Muscle layer of duodenum (tissue), 2 donors: ENCODE measurements at regions not wholly inside any gene's neighbourhood (a gene's known extent, or its start where the extent isn't known, plus 50 kb on each side); places are given as distances from the start of the nearest gene placed in this dataset.

ENCODE experiments used
- H3K27ac ChIP-seq: one replicate; pipeline ENCODE4 v1.7.0; 2013; ENCODE audit warnings: mild to moderate bottlenecking, low read length
- H3K27me3 ChIP-seq: one replicate; pipeline ENCODE4 v1.7.0; 2013; ENCODE audit warnings: low read depth, mild to moderate bottlenecking, control low read depth, low read length
- H3K36me3 ChIP-seq, 2 donors: one replicate each; pipeline ENCODE4 v1.7.0; 2013; ENCODE audit warnings: low read length in 2 of 2, control low read depth in 1 of 2, mild to moderate bottlenecking in 1 of 2; ENCODE audit not compliant: insufficient read depth in 2 of 2, control insufficient read depth in 1 of 2
- H3K4me1 ChIP-seq, 2 donors: one replicate each; pipeline ENCODE4 v1.7.0; 2013; ENCODE audit warnings: low read length in 2 of 2, mild to moderate bottlenecking in 2 of 2, control low read depth in 1 of 2, moderate library complexity in 1 of 2; ENCODE audit not compliant: insufficient read depth in 2 of 2, control insufficient read depth in 1 of 2
- H3K4me3 ChIP-seq, 2 donors: one replicate each; pipeline ENCODE4 v1.7.0; 2013; ENCODE audit warnings: low read length in 2 of 2, low read depth in 1 of 2, mild to moderate bottlenecking in 1 of 2
- H3K9me3 ChIP-seq, 2 donors: one replicate each; pipeline ENCODE4 v1.7.0; 2013; ENCODE audit warnings: low read length in 2 of 2, control low read depth in 1 of 2, mild to moderate bottlenecking in 1 of 2; ENCODE audit not compliant: control insufficient read depth in 1 of 2
- donor health status: healthy.

DNA sequence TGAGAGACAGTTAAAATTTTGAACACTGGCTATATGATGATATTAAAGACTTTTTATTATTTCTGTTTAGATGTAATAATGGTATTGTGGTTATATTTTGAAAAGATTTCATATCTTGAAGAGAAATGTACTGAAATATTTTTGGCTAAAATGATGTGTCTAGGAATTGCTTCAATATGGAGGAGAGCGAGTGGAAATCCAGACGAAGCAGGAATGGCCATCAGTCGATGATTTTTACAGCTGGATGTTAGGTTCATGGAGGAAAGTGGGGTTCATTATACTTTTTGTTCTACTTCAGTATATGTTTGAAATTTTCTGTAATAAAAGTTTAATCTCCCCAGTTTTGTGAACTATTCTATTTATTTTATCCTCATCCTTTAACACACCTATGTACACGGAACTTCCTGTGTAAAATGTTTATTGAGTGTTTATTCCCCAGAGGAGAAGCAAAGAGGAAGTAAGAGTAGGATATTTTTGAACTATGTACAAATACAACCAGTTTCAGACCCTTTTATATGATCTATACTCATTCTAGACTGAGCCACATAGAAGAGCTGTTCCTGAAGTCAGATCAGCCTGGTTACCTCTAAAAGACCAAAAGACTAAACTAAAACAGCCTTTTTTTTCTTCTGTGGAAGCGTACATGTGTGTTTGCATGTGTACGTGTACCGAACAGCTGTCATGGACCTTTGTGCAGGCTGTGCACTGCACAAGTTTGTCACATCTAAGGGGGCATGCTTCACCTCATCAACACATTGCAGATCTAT is 211.0 kb upstream of the NUDT4 start:
- Histone ChIP-seq H3K4me1 (no peaks in the 10 kb centered on the region), H3K27ac (no peak overlapping the region), H3K36me3 (no peaks in the 10 kb centered on the region), H3K4me3 (no peak overlapping the region), H3K9me3 (no peaks in the 10 kb centered on the region), H3K27me3 (no peaks in the 10 kb centered on the region)

DNA sequence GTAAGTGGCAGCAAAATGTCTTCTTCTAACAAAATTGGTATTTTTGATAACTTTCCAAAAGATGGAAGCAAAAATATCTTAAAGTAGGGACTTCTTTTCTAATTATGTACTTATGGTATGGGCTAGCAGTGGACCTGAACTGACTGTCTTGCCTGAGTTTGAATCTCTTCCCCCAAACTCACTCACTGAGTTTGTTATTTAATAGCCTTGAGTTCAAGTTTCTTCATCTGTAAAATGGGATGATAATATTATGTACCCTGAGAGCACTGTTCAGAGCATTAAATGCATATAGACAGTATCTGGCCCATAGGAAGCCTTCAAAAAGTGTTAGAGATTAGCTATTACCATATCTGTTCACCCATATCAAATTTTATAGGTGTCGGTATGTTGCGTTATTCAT is 210.4 kb upstream of the NUDT4 start:
- Histone ChIP-seq H3K36me3 (no peaks in the 10 kb centered on the region), H3K9me3 (no peaks in the 10 kb centered on the region), H3K27ac (no peak overlapping the region), H3K27me3 (no peaks in the 10 kb centered on the region), H3K4me1 (no peaks in the 10 kb centered on the region), H3K4me3 (peak overlapping the region in 1 of 2 donors; percentile 60)

DNA sequence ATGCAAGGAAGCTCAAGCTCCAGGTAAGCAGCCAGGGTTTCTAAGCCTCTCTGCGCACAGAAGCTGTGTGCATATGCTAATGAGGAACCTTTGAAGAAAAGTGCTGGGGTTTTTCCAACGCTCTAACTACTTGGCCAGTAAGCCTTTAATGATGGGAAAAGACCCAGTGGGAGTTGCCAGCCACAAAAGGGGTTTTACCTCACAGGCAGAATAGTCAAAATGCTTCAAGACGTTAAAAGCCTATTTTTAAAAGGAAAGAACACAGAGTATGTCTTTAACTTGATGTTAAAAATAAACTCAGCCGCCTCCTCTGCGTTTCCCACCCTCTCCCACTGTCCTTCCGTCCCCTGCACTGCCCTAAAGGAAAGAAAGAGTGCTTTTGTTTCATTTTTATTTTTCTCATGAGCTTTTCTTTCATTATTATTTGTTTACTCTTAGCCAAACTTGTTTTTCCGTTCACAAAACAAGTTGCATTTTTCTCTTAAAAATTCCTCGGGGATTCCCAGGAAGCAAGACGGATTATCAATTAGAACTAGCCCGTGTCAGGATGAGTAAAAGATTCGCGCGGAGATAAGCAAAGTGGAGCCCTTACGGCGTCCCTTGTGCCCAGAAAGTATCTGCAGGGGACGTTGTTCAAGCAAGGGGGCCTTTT is 209.8 kb upstream of the NUDT4 start:
- H3K4me3 ChIP-seq: peak overlapping the region; percentile 60 to 66
- H3K4me1 ChIP-seq: peaks cover 0 to 4% of the 10 kb centered on the region in 2 donors
- H3K27ac ChIP-seq: no peak overlapping the region
- no peaks in the 10 kb centered on the region for H3K27me3 ChIP-seq
- H3K9me3 ChIP-seq: no peaks in the 10 kb centered on the region
- no peaks in the 10 kb centered on the region for H3K36me3 ChIP-seq

DNA sequence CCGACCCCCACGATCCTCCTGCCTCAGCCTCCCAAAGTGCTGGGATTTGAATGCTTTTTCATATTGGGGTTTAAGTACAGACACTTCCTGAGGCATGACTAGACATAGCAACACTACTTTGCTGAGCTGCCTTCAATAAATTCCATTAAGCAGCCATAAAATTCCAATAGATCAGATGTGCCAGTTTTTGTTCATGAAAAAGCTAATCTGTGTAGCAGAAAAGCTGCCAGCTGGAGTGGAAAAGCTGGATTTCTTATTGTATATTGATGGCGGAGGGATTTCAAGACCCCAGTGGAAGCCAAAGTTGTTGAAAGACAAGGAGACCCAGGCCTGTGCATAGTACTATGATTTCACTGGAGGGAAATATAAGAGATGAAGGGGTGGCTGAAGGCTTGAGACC is 209.0 kb upstream of the NUDT4 start:
- peak overlapping the region in 1 of 2 donors; percentile 60 for H3K4me3 ChIP-seq
- H3K9me3 ChIP-seq: no peaks in the 10 kb centered on the region
- peaks cover 2 to 12% of the 10 kb centered on the region in 2 donors for H3K4me1 ChIP-seq
- H3K36me3 ChIP-seq: no peaks in the 10 kb centered on the region
- no peak overlapping the region for H3K27ac ChIP-seq
- no peaks in the 10 kb centered on the region for H3K27me3 ChIP-seq

DNA sequence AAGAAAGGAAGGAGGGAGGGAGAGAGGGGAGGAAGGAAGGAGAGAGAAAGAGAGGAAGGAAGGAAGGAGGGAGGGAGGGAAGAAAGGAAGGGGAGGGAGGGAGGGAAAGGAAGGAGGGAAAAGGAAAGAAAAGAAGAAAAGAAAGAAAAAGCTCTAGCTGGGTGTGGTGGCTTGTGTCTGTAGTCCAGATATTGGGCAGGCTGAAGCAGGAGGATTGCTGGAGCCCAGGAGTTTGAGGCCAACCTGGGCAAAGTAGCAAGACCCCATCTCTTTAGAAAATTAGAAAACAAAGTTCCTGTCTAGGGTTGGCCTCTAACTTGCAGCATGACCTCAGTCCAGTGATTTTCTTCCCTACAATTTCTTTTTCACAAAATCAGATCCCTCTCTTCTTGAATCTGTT is 208.2 kb upstream of the NUDT4 start:
- H3K4me3 ChIP-seq: no peak overlapping the region
- peaks cover 6 to 19% of the 10 kb centered on the region in 2 donors for H3K4me1 ChIP-seq
- no peaks in the 10 kb centered on the region for H3K27me3 ChIP-seq
- no peak overlapping the region for H3K27ac ChIP-seq
- H3K36me3 ChIP-seq: no peaks in the 10 kb centered on the region
- no peaks in the 10 kb centered on the region for H3K9me3 ChIP-seq

DNA sequence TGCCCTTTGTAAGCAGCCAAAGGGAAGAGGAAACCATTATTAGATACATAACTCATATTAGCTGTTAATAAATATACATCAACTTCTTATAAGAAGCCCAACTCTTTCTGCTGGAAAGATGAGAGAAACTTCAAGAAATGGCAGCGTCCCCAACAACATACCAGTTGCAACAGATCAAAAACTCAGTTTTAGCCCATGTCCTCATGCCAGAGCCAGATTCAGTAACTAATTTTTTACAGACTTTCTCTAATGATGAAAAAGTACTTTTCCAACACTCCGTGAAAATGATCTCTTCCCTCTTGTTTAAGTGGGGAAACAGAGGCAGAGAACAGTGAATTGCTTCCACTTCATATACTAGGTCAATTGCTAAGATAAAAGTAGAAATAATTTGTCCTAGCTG is 206.8 kb upstream of the NUDT4 start:
- Histone ChIP-seq H3K4me1 (peaks cover 10 to 32% of the 10 kb centered on the region in 2 donors), H3K27me3 (no peaks in the 10 kb centered on the region)

DNA sequence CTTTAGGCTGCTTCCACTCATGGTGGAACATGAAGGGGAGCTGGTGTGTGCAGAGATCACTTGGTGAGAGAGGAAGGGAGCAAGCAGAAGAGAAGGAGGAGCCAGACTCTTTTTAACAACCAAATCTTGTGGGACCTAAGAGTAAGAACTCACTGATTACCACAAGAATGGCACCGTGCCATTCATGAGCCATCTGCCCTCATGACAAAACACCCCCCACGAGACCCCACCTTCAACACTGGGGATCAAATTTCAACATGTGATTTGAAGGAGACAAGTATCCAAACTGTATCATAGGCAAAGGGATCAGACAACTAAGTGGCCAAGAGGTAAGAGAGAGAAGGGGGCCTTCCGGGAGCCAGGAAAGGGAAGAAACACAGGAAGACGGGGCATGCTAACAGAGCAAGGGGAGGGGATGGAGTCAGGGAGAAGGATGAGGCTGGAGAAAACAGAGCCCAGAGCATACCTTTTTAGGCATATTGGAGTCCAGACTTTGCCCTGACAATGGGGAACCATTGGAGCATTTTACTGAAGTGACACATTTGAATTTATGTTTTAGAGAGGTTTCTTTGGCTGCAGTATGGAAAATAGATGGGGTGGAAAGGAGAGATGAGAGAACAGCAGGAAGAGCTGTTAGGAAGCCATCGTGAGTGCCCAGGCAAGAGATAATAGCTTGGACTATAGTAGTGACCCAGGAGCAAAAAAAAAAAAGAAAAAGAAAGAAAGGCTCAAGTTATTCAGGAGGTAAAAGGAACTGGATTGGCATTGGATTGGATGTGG is 204.4 kb upstream of the NUDT4 start:
- Histone ChIP-seq H3K4me3 (no peak overlapping the region), H3K27ac (no peak overlapping the region), H3K4me1 (peaks cover 14 to 49% of the 10 kb centered on the region in 2 donors), H3K9me3 (no peaks in the 10 kb centered on the region), H3K27me3 (no peaks in the 10 kb centered on the region), H3K36me3 (no peaks in the 10 kb centered on the region)

More for the DNA sequence above, 206.8 kb upstream of the NUDT4 start:
- Histone ChIP-seq H3K4me3 (no peak overlapping the region), H3K9me3 (no peaks in the 10 kb centered on the region), H3K36me3 (no peaks in the 10 kb centered on the region), H3K27ac (no peak overlapping the region)

DNA sequence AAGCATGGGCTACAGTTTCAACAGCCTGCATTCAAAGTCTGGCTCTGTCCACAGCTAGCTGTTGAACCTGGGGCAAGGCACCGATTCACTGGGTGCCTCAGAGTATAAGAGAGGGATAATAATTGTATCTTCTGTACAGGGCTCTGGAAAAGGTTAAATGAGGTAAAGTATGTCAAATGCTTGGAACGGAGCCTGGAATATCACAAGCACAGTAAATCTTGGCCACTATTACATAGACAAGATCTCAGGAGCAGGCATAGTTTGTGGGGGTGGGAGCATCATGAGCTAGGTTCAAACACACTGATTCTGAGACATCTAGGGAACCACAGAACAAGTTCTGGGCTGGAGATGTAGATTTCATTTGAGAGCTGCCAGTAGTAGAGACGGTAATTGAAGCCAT is 203.7 kb upstream of the NUDT4 start:
- H3K9me3 ChIP-seq: no peaks in the 10 kb centered on the region
- peaks cover 14 to 49% of the 10 kb centered on the region in 2 donors for H3K4me1 ChIP-seq
- no peaks in the 10 kb centered on the region for H3K27me3 ChIP-seq
- no peak overlapping the region for H3K27ac ChIP-seq
- H3K4me3 ChIP-seq: no peak overlapping the region
- H3K36me3 ChIP-seq: no peaks in the 10 kb centered on the region

DNA sequence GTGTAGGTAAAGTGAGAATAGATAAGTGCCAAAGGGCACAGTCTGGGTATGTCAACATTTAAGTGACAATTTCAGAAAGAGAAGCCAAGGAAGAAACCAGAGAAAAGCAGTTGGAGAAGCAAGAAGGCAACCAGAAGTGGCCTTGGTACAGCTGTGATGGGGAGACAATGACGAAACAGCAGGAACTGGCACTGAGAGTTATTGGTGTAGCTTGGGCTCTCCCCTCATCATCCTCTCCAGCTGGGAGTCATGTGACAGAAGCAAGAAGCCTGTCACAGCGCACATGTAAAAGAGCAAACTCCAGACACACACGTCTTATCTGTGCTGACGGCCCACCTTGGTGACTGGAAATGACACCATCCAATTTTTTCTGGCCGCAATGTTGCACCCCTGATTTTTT is 203.3 kb upstream of the NUDT4 start:
- Histone ChIP-seq H3K4me1 (peaks cover 14 to 51% of the 10 kb centered on the region in 2 donors), H3K27me3 (no peaks in the 10 kb centered on the region), H3K9me3 (no peaks in the 10 kb centered on the region), H3K36me3 (no peaks in the 10 kb centered on the region), H3K4me3 (no peak overlapping the region), H3K27ac (peak overlapping the region; percentile 10)

DNA sequence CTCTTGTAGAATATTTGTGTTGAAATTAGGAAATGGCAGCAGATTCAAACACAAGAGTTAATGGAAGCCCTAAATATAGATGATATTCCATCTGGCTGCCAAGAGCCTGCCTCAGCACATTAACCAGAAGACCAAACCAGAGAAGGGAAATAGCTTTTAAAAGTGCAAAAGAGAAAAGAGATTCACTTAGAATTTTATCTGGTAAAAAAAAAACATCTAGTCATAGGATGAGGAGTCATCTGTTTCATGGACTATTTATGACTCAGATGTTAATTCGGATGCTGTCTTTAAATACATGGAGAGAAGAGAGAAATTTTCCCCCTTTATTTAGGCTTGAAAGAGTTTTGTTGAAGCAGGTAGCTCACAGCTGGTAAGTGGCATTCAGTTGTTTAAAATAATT is 201.6 kb upstream of the NUDT4 start:
- Histone ChIP-seq H3K4me1 (peaks cover 14 to 58% of the 10 kb centered on the region in 2 donors), H3K9me3 (no peaks in the 10 kb centered on the region), H3K27me3 (no peaks in the 10 kb centered on the region), H3K4me3 (no peak overlapping the region), H3K36me3 (no peaks in the 10 kb centered on the region), H3K27ac (peak overlapping the region; percentile 10)

DNA sequence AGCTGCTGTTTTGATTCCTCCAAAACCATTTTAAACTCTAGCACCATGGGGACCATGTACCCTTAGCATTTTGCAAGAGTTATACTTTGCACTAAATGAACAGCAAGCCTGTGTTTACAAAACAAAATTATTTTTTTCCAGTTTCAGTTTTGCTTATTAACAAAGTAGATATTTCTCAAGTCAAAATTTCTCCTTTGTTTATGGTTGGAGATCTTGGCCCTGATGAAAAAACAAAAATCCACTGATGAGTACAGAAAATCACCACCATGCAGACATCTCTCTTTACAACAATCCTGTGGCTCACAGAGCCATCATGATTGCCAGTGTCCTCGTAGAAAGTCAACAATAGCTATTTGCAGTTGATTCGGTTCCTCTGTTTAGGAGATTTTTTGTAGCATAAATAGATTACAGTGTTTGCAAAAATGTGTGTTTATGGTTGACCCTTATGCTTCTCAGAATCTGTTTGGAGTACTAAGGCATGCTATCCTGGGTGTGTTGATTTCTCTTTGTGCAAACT is 201.1 kb upstream of the NUDT4 start:
- Histone ChIP-seq H3K27me3 (no peaks in the 10 kb centered on the region), H3K27ac (peak overlapping the region; percentile 10), H3K4me3 (no peak overlapping the region), H3K4me1 (peaks cover 14 to 58% of the 10 kb centered on the region in 2 donors), H3K36me3 (no peaks in the 10 kb centered on the region), H3K9me3 (no peaks in the 10 kb centered on the region)
